WTC11 (cell line): ENCODE measurements at regions not wholly inside any gene's neighbourhood (a gene's known extent, or its start where the extent isn't known, plus 50 kb on each side); places are given as distances from the start of the nearest gene placed in this dataset.

Experiments used
- ATAC-seq: fragments of 200-7000 bp; cut with Tn5 transposase; 2 replicates; pipeline ENCODE4 v1.10.0; 2021; ENCODE audit warnings: mild to moderate bottlenecking, moderate library complexity
- CTCF ChIA-PET: fragments of 300-600 bp; sonication (Branson Sonifier 250); formaldehyde crosslinking; loops from one replicate; lab custom pipeline; 2021; ENCODE audit warnings: antibody characterized with exemption; lab: Charles Lee
- POLR2A ChIA-PET: fragments of 350-600 bp; sonication (Branson Sonifier 250); formaldehyde crosslinking; loops from one replicate; lab custom pipeline; 2021; ENCODE audit warnings: antibody characterized with exemption; lab: Charles Lee
- DNase-seq: peaks from one replicate; pipeline ENCODE4 v3.0.0; 2021; ENCODE audit warnings: low spot score
- H3K27ac Mint-ChIP-seq: 2 replicates; pipeline ENCODE4 v1.8.0; 2021; ENCODE audit warnings: mixed read lengths
- H3K27me3 Mint-ChIP-seq: 2 replicates; pipeline ENCODE4 v1.8.0; 2021; ENCODE audit warnings: low read depth, mild to moderate bottlenecking, moderate library complexity, mixed read lengths
- H3K36me3 Mint-ChIP-seq: 2 replicates; pipeline ENCODE4 v1.8.0; 2021; ENCODE audit warnings: mixed read lengths
- H3K4me1 Mint-ChIP-seq: 2 replicates; pipeline ENCODE4 v1.8.0; 2022; ENCODE audit warnings: mixed read lengths
- H3K4me3 Mint-ChIP-seq: 2 replicates; pipeline ENCODE4 v1.8.0; 2021; ENCODE audit warnings: mild to moderate bottlenecking, moderate library complexity, mixed read lengths
- H3K9me3 Mint-ChIP-seq: 2 replicates; pipeline ENCODE4 v1.8.0; 2021; ENCODE audit warnings: mixed read lengths
- ATF1 ChIP-seq: sonication (generic); formaldehyde crosslinking; IDR thresholded peaks from 2 replicates; pipeline ENCODE4 v1.8.1; 2023; ENCODE audit warnings: mild to moderate bottlenecking, moderate library complexity, missing genetic modification reagents
- ELF4 ChIP-seq: sonication (generic); formaldehyde crosslinking; IDR thresholded peaks from 2 replicates; pipeline ENCODE4 v1.8.1; 2022; ENCODE audit warnings: low read depth, mild to moderate bottlenecking, moderate library complexity, missing genetic modification reagents
- JAZF1 ChIP-seq: fragments of 250-450 bp; sonication (Bioruptor Pico); IDR thresholded peaks from 2 replicates; pipeline ENCODE4 v1.9.0; 2021; ENCODE audit warnings: moderate library complexity, mild to moderate bottlenecking, inconsistent platforms
- TEAD1 ChIP-seq: sonication (generic); formaldehyde crosslinking; IDR thresholded peaks from 2 replicates; pipeline ENCODE4 v1.8.0; 2022; ENCODE audit warnings: mild to moderate bottlenecking, missing genetic modification reagents
- TEAD4 ChIP-seq: sonication (generic); formaldehyde crosslinking; IDR thresholded peaks from 2 replicates; pipeline ENCODE4 v1.8.0; 2022; ENCODE audit warnings: mild to moderate bottlenecking, missing genetic modification reagents
- ZNF317 ChIP-seq: sonication (generic); formaldehyde crosslinking; IDR thresholded peaks from 2 replicates; pipeline ENCODE4 v1.8.1; 2023; ENCODE audit warnings: low read depth, mild to moderate bottlenecking, moderate library complexity, missing genetic modification reagents, borderline replicate concordance
- TF ChIP-seq, protein P1 (sequence below): sonication (generic); formaldehyde crosslinking; IDR thresholded peaks from 2 replicates; pipeline ENCODE4 v1.8.0; 2023; ENCODE audit warnings: missing genetic modification reagents, mild to moderate bottlenecking, borderline replicate concordance
- TF ChIP-seq, protein P2 (sequence below): sonication (generic); formaldehyde crosslinking; IDR thresholded peaks from 2 replicates; pipeline ENCODE4 v1.8.0; 2022; ENCODE audit warnings: mild to moderate bottlenecking, missing genetic modification reagents
- TF ChIP-seq, protein P3 (sequence below): sonication (generic); formaldehyde crosslinking; IDR thresholded peaks from 2 replicates; pipeline ENCODE4 v1.8.1; 2022; ENCODE audit warnings: mild to moderate bottlenecking, missing genetic modification reagents, moderate library complexity, borderline replicate concordance
- TF ChIP-seq, protein P4 (sequence below): fragments of 250-450 bp; sonication (Bioruptor Pico); IDR thresholded peaks from 2 replicates; pipeline ENCODE4 v1.9.0; 2021; ENCODE audit warnings: moderate library complexity, mild to moderate bottlenecking, inconsistent platforms, borderline replicate concordance
- TF ChIP-seq, protein P5 (sequence below): sonication (generic); formaldehyde crosslinking; IDR thresholded peaks from 2 replicates; pipeline ENCODE4 v1.8.0; 2022; ENCODE audit warnings: mild to moderate bottlenecking, missing genetic modification reagents
- TF ChIP-seq, protein P6 (sequence below): fragments of 250-450 bp; sonication (Bioruptor Pico); IDR thresholded peaks from 2 replicates; pipeline ENCODE4 v1.9.0; 2021; ENCODE audit warnings: mild to moderate bottlenecking, borderline replicate concordance

DNA sequence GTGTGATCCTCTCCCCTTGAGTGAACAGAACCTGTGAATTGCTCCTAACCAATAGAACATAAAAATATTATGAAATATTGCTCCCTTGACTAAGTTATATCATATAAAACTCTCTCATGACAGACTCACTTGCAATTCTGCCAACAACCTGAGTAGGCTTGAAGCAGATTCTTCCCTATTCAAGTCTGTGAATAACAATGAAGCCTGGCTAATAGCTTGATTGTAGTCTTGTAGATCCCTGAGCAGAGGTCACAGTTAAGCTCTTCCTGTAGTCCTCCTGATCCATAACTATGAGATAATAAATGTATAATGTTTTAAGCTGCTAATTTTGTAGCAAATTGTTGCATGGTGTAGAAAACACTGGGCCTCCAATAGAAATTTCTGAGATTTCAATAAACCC, 540.1 kb upstream of the TENM4 start:
- no peak for DNase-seq
- no peaks in the 10 kb centered on the region for H3K27me3 Mint-ChIP-seq

More for the DNA sequence above, 540.1 kb upstream of the TENM4 start:
- no peaks in the 10 kb centered on the region for H3K36me3 Mint-ChIP-seq
- peak; percentile 67 for ATAC-seq
- ChIA-PET POLR2A (no interaction called here), CTCF (interaction anchor here (0.7 kb wide), 1 partner anchor 26 kb away, joined by 3 read pairs; no protein-coding TSS in a partner anchor)
- H3K9me3 Mint-ChIP-seq = peaks cover 12% of the 10 kb centered on the region
- no peak overlapping the region for H3K4me3 Mint-ChIP-seq
- TF ChIP-seq, protein P1, sequence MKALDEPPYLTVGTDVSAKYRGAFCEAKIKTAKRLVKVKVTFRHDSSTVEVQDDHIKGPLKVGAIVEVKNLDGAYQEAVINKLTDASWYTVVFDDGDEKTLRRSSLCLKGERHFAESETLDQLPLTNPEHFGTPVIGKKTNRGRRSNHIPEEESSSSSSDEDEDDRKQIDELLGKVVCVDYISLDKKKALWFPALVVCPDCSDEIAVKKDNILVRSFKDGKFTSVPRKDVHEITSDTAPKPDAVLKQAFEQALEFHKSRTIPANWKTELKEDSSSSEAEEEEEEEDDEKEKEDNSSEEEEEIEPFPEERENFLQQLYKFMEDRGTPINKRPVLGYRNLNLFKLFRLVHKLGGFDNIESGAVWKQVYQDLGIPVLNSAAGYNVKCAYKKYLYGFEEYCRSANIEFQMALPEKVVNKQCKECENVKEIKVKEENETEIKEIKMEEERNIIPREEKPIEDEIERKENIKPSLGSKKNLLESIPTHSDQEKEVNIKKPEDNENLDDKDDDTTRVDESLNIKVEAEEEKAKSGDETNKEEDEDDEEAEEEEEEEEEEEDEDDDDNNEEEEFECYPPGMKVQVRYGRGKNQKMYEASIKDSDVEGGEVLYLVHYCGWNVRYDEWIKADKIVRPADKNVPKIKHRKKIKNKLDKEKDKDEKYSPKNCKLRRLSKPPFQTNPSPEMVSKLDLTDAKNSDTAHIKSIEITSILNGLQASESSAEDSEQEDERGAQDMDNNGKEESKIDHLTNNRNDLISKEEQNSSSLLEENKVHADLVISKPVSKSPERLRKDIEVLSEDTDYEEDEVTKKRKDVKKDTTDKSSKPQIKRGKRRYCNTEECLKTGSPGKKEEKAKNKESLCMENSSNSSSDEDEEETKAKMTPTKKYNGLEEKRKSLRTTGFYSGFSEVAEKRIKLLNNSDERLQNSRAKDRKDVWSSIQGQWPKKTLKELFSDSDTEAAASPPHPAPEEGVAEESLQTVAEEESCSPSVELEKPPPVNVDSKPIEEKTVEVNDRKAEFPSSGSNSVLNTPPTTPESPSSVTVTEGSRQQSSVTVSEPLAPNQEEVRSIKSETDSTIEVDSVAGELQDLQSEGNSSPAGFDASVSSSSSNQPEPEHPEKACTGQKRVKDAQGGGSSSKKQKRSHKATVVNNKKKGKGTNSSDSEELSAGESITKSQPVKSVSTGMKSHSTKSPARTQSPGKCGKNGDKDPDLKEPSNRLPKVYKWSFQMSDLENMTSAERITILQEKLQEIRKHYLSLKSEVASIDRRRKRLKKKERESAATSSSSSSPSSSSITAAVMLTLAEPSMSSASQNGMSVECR = no peak
- no peak for TF ChIP-seq ELF4 (CRISPR knock-in tag)
- TF ChIP-seq TEAD4 (CRISPR knock-in tag) = no peak
- no peak for TF ChIP-seq JAZF1 (CRISPR knock-in tag)
- TF ChIP-seq, protein P2, sequence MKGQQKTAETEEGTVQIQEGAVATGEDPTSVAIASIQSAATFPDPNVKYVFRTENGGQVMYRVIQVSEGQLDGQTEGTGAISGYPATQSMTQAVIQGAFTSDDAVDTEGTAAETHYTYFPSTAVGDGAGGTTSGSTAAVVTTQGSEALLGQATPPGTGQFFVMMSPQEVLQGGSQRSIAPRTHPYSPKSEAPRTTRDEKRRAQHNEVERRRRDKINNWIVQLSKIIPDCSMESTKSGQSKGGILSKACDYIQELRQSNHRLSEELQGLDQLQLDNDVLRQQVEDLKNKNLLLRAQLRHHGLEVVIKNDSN = no peak
- TF ChIP-seq, protein P3, sequence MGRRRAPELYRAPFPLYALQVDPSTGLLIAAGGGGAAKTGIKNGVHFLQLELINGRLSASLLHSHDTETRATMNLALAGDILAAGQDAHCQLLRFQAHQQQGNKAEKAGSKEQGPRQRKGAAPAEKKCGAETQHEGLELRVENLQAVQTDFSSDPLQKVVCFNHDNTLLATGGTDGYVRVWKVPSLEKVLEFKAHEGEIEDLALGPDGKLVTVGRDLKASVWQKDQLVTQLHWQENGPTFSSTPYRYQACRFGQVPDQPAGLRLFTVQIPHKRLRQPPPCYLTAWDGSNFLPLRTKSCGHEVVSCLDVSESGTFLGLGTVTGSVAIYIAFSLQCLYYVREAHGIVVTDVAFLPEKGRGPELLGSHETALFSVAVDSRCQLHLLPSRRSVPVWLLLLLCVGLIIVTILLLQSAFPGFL = no peak
- TF ChIP-seq TEAD1 = no peak
- TF ChIP-seq ZNF317 (CRISPR knock-in tag) = no peak
- TF ChIP-seq, protein P4, sequence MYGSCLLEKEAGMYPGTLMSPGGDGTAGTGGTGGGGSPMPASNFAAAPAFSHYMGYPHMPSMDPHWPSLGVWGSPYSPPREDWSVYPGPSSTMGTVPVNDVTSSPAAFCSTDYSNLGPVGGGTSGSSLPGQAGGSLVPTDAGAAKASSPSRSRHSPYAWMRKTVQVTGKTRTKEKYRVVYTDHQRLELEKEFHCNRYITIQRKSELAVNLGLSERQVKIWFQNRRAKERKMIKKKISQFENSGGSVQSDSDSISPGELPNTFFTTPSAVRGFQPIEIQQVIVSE (CRISPR knock-in tag) = no peak
- TF ChIP-seq ATF1 (CRISPR knock-in tag) = no peak
- TF ChIP-seq, protein P5, sequence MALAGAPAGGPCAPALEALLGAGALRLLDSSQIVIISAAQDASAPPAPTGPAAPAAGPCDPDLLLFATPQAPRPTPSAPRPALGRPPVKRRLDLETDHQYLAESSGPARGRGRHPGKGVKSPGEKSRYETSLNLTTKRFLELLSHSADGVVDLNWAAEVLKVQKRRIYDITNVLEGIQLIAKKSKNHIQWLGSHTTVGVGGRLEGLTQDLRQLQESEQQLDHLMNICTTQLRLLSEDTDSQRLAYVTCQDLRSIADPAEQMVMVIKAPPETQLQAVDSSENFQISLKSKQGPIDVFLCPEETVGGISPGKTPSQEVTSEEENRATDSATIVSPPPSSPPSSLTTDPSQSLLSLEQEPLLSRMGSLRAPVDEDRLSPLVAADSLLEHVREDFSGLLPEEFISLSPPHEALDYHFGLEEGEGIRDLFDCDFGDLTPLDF (CRISPR knock-in tag) = no peak
- TF ChIP-seq, protein P6, sequence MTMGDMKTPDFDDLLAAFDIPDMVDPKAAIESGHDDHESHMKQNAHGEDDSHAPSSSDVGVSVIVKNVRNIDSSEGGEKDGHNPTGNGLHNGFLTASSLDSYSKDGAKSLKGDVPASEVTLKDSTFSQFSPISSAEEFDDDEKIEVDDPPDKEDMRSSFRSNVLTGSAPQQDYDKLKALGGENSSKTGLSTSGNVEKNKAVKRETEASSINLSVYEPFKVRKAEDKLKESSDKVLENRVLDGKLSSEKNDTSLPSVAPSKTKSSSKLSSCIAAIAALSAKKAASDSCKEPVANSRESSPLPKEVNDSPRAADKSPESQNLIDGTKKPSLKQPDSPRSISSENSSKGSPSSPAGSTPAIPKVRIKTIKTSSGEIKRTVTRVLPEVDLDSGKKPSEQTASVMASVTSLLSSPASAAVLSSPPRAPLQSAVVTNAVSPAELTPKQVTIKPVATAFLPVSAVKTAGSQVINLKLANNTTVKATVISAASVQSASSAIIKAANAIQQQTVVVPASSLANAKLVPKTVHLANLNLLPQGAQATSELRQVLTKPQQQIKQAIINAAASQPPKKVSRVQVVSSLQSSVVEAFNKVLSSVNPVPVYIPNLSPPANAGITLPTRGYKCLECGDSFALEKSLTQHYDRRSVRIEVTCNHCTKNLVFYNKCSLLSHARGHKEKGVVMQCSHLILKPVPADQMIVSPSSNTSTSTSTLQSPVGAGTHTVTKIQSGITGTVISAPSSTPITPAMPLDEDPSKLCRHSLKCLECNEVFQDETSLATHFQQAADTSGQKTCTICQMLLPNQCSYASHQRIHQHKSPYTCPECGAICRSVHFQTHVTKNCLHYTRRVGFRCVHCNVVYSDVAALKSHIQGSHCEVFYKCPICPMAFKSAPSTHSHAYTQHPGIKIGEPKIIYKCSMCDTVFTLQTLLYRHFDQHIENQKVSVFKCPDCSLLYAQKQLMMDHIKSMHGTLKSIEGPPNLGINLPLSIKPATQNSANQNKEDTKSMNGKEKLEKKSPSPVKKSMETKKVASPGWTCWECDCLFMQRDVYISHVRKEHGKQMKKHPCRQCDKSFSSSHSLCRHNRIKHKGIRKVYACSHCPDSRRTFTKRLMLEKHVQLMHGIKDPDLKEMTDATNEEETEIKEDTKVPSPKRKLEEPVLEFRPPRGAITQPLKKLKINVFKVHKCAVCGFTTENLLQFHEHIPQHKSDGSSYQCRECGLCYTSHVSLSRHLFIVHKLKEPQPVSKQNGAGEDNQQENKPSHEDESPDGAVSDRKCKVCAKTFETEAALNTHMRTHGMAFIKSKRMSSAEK = no peak
- no peak overlapping the region for H3K27ac Mint-ChIP-seq
- peaks cover 8% of the 10 kb centered on the region for H3K4me1 Mint-ChIP-seq
